MCF 10A (cell line): ENCODE measurements at regions not wholly inside any gene's neighbourhood (a gene's known extent, or its start where the extent isn't known, plus 50 kb on each side); places are given as distances from the start of the nearest gene placed in this dataset.

Experiments
- BruUV-seq: library from RNA; stranded (reverse); fragments of 400-500 nt; replicated peaks from 2 replicates; lab custom pipeline; 2021; lab: Mats Ljungman, UMichigan
- CTCF ChIA-PET: fragments of 300-600 bp; sonication (Branson Sonifier 250); formaldehyde crosslinking; extraction: SDS; loops from one replicate; lab custom pipeline; 2021; ENCODE audit warnings: antibody characterized with exemption, inconsistent platforms; lab: Yijun Ruan, JAX
- POLR2A ChIA-PET: fragments of 300-600, 350-650 bp; sonication (Branson Sonifier 250); formaldehyde crosslinking; extraction: SDS; loops from one replicate; lab custom pipeline; 2020; ENCODE audit warnings: antibody characterized with exemption, inconsistent platforms; lab: Yijun Ruan, JAX
- DNase-seq: peaks from one replicate; pipeline ENCODE4 v3.0.0-alpha.2; 2018; ENCODE audit not compliant: unreplicated experiment
- H3K27ac Mint-ChIP-seq: one replicate; pipeline ENCODE4 v1.8.0; 2022; ENCODE audit warnings: mild to moderate bottlenecking, low read depth, mixed read lengths; ENCODE audit not compliant: unreplicated experiment
- H3K27me3 Mint-ChIP-seq: one replicate; pipeline ENCODE4 v1.8.0; 2022; ENCODE audit warnings: mixed read lengths; ENCODE audit not compliant: insufficient read depth, unreplicated experiment
- H3K36me3 Mint-ChIP-seq: one replicate; pipeline ENCODE4 v1.8.0; 2022; ENCODE audit warnings: mild to moderate bottlenecking, moderate library complexity, mixed read lengths; ENCODE audit not compliant: insufficient read depth, unreplicated experiment
- H3K4me1 Mint-ChIP-seq: one replicate; pipeline ENCODE4 v1.8.0; 2022; ENCODE audit warnings: mixed read lengths; ENCODE audit not compliant: insufficient read depth, unreplicated experiment
- H3K4me3 Mint-ChIP-seq: one replicate; pipeline ENCODE4 v1.8.0; 2022; ENCODE audit warnings: mild to moderate bottlenecking, moderate library complexity, mixed read lengths; ENCODE audit not compliant: unreplicated experiment
- H3K9me3 Mint-ChIP-seq: one replicate; pipeline ENCODE4 v1.8.0; 2022; ENCODE audit warnings: mixed read lengths; ENCODE audit not compliant: unreplicated experiment
- intact Hi-C: fragments of 100-400 bp; cut with micrococcal nuclease; formaldehyde crosslinking; loops from 2 replicates; pipeline ENCODE4 v1.14.1; 2022
- TF ChIP-seq, protein P1 (sequence below): fragments of 200-600 bp; IDR thresholded peaks from one replicate; pipeline ENCODE4 v1.8.0; 2022; ENCODE audit warnings: antibody characterized with exemption, mild to moderate bottlenecking; ENCODE audit not compliant: unreplicated experiment

DNA sequence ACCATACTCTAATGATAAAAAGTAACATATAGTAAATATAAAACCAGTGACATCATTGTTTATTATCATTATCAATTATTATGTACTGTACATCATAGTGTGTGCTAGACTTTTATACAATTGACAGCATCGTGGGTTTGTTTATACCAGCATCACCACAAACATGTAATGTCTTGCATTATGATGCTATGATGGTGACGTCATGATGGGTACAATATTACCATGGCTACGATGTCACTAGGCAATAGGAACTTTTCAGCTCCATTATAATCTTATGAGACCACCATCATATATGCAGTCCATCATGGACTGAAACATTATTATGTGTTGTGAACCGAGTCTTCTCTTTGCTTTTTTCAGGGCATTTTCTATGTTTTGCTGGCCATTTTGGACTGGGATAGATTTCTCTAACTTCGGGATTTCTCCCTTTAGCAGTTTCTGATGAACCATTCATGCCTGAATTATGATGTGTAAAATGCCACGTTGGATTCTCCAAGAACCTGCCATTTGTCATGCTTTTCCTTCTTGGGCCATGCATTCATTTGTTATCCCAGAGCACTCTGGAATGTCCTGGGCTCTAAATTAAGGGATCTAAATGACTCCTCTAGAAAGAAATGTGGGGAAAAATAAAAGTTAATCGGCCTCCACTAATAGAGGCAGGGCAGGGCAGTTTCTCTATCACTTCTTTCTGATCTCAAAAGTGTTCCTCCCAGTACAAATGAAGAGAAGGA lies 325.6 kb upstream of the TNP1 start:
- CTCF ChIA-PET, result interaction anchor here (0.6 kb wide), 1 partner anchor 847 kb away, joined by 3 read pairs; no protein-coding TSS in a partner anchor
- no TSS peak for BruUV-seq
- Mint-ChIP-seq H3K4me1 (no peaks in the 10 kb centered on the region), H3K36me3 (no peaks in the 10 kb centered on the region), H3K4me3 (no peak overlapping the region), H3K27me3 (no peaks in the 10 kb centered on the region), H3K9me3 (no peaks in the 10 kb centered on the region), H3K27ac (no peak overlapping the region)
- POLR2A ChIA-PET, result no interaction called here
- no peak for DNase-seq
- TF ChIP-seq, protein P1, sequence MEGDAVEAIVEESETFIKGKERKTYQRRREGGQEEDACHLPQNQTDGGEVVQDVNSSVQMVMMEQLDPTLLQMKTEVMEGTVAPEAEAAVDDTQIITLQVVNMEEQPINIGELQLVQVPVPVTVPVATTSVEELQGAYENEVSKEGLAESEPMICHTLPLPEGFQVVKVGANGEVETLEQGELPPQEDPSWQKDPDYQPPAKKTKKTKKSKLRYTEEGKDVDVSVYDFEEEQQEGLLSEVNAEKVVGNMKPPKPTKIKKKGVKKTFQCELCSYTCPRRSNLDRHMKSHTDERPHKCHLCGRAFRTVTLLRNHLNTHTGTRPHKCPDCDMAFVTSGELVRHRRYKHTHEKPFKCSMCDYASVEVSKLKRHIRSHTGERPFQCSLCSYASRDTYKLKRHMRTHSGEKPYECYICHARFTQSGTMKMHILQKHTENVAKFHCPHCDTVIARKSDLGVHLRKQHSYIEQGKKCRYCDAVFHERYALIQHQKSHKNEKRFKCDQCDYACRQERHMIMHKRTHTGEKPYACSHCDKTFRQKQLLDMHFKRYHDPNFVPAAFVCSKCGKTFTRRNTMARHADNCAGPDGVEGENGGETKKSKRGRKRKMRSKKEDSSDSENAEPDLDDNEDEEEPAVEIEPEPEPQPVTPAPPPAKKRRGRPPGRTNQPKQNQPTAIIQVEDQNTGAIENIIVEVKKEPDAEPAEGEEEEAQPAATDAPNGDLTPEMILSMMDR, result no peak
- intact Hi-C loops, result no loop called here

DNA sequence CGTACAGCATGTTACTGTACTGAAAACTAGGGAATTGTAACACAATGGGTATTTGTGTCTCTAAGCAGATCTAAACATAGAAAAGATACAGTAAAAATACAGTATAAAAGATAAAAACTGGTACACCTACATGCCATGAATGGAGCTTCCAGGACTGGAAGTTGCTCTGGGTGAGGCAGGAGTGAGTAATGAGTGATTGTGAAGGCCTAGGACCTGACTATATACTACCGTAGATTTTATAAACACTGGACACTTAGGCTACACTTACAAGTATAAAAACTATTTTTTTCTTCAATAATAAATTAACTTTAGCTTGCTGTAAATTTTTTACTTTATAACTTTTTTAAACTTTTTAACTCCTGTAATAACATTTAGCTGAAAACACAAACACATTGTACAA lies 324.4 kb upstream of the TNP1 start:
- no peak overlapping the region for H3K4me3 Mint-ChIP-seq
- no peaks in the 10 kb centered on the region for H3K4me1 Mint-ChIP-seq
- TF ChIP-seq, protein P1, result no peak
- intact Hi-C loops, result no loop called here
- no peaks in the 10 kb centered on the region for H3K27me3 Mint-ChIP-seq
- H3K27ac Mint-ChIP-seq, result no peak overlapping the region
- ChIA-PET POLR2A (no interaction called here), CTCF (no interaction called here)
- H3K9me3 Mint-ChIP-seq, result no peaks in the 10 kb centered on the region
- BruUV-seq, result no TSS peak
- DNase-seq, result no peak
- peaks cover 1% of the 10 kb centered on the region for H3K36me3 Mint-ChIP-seq

DNA sequence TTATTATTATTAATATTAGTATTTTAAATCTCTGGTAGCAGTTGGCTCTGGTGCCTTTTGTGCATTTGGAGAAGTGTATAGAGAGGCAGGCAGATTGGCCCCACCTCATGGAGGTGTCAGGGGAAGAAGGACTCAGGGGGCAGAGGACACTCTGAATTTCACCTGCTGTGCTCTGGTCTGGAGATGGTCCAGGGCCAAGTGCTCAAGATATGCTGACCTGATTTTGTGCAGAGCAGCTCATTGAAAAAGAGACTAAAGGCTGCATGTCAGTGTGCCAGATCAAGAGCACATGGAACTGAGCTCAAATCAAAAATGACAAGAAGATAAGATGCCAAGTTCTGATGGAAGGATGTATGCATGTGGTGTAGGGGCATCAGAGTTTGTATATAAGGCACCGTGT lies 323.6 kb upstream of the TNP1 start:
- TF ChIP-seq, protein P1, result no peak
- Mint-ChIP-seq H3K36me3 (peaks cover 4% of the 10 kb centered on the region), H3K27ac (no peak overlapping the region), H3K4me1 (no peaks in the 10 kb centered on the region), H3K4me3 (no peak overlapping the region), H3K9me3 (no peaks in the 10 kb centered on the region), H3K27me3 (no peaks in the 10 kb centered on the region)
- ChIA-PET POLR2A (no interaction called here), CTCF (interaction anchor here (0.6 to 1.3 kb wide), 3 partner anchors 15 to 268 kb away, joined by 3 to 4 read pairs (median 3); no protein-coding TSS in a partner anchor)
- intact Hi-C loops, result no loop called here
- no TSS peak for BruUV-seq
- no peak for DNase-seq

DNA sequence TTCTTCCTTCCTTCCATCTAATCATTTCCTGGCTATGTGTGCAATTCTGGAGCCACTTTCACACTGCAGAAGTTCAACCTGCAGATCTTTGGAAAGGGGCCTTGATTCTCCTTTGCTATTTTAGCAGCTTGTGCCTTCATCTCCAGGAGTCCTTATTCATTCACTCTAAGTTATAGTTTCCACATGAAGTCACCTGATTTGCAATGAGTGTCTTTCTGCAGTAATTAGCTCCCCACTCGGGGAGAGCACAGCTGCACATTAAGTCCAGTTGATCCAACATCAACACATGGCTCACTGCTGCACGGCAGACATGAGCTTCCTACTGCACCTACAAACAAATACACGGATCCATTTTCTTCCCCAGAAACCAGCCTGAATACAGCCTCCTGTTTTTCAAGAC lies 323.1 kb upstream of the TNP1 start:
- no peaks in the 10 kb centered on the region for H3K27me3 Mint-ChIP-seq
- H3K27ac Mint-ChIP-seq, result no peak overlapping the region
- BruUV-seq, result no TSS peak
- no peak overlapping the region for H3K4me3 Mint-ChIP-seq
- peaks cover 4% of the 10 kb centered on the region for H3K36me3 Mint-ChIP-seq
- ChIA-PET POLR2A (no interaction called here), CTCF (interaction anchor here (0.6 to 1.3 kb wide), 2 partner anchors 14 to 116 kb away, joined by 3 to 4 read pairs; no protein-coding TSS in a partner anchor)
- intact Hi-C loops, result no loop called here
- no peaks in the 10 kb centered on the region for H3K4me1 Mint-ChIP-seq
- TF ChIP-seq, protein P1, result no peak
- H3K9me3 Mint-ChIP-seq, result no peaks in the 10 kb centered on the region
- no peak for DNase-seq
